HG03280 (cell line): ENCODE measurements at regions not wholly inside any gene's neighbourhood (a gene's known extent, or its start where the extent isn't known, plus 50 kb on each side); places are given as distances from the start of the nearest gene placed in this dataset.
"Not testable (repeated sequence)": the region's sequence is repeated elsewhere in the genome, so short reads cannot be mapped to it uniquely, and the experiment has no call there.

Source experiments
- ATAC-seq: cut with Tn5 transposase; IDR thresholded peaks from one replicate; pipeline ENCODE4 v1.9.1; 2021; ENCODE audit warnings: mild to moderate bottlenecking, moderate library complexity; ENCODE audit not compliant: unreplicated experiment

- no peak for ATAC-seq
Measured at GRCh38 chr21:28104346-28104745, 888.3 kb downstream of the LTN1 start.

GRCh38 chr21:28100366-28100765, 892.3 kb downstream of the LTN1 start:
- ATAC-seq = no peak

GRCh38 chr21:28099001-28099705, 893.5 kb downstream of the LTN1 start:
- no peak for ATAC-seq

- no peak for ATAC-seq
Measured at GRCh38 chr21:28091466-28091865, 901.2 kb downstream of the LTN1 start.

- ATAC-seq = no peak
Measured at GRCh38 chr21:28090546-28090945, 902.1 kb downstream of the LTN1 start.

DNA sequence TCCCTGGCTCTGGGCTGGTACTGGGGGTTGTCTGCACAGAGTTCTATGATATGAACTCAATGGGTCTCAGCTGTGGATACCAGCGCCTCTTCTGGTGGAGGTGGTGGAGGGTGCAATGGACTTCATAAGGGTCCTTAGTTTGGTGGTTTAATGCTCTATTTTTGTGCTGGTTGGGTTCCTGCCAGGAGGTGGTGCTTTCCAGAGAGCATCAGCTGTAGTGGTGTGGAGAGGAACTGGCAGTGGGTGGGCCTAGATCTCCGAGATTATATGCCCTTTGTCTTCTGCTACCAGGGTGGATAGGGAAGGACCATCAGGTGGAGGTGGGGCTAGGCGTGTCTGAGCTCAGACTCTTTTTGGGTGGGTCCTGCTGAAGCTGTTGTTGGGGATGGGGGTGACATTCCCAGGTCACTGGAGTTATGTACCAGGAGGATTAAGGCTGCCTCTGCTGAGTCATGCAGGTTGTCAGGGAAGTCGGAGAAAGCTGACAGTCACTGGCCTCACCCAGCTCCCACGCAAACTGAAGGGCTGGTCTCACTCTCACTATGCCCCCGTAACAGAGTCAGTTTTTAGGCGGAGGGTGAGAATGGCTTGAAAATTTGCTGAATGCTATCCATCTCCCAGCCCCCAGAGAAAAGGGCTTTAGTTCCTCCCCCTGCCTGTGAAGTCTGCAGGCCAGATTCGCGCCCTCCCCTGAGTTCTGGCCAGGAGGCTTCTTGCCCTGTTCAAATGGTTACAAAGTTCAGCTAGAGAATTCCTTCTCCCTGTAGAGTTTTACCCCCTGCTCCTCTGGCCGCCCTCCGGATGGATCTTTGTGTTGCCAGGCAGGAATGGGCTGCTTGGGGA, 902.9 kb downstream of the LTN1 start:
- ATAC-seq = no peak

DNA sequence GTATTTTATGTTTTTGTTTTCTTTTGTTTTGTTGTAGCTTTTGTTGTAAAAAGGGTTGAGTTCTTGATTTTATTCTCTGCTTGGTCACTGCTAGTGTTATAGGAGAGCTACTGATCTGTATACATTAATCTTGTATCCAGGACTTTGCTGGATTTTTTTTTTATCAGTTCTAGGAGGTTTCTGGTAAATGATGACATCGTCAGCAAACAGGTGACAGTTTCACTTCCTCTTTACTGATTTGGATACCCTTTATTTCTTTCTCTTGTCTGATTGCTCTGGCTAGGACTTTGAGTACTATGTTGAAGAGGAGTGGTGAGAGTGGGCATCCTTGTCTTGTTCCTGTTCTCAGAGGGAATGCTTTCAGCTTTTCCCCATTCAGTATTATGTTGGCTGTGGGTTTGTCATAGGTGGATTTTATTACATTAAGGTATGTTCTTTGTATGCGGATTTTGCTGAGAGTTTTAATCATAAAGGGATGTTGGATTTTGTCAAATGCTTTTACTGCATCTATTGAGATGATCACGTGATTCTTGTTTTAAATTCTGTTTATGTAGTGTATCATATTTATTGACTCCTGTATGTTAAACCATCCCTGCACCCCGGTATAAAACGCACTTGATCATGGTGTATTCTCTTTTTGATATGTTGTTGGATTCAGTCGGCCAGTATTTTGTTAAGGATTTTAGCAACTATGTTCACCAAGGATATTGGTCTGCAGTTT, 905.7 kb downstream of the LTN1 start:
- ATAC-seq = no peak

GRCh38 chr21:28084951-28085350, 907.7 kb downstream of the LTN1 start:
- ATAC-seq = no peak

GRCh38 chr21:28083350-28083749, 909.3 kb downstream of the LTN1 start:
- ATAC-seq = no peak

DNA sequence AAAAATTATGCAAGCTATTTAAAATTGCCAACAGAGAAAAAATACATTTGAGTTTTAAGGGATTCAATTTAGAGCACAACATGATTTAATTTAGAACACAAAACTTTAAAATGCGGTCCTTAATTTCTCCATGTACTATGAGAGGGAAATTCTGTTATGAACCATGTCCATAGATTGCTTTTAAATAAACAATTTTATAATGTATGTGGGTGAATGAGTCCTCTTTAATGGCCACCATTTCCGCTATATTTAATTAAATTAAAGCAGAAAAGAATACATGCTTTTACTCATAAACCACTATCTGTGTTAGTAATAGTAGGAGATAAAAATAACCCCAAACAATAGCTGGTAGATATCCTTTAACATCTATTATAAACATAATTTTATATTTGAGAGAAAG, 914.6 kb downstream of the LTN1 start:
- ATAC-seq = no peak

DNA sequence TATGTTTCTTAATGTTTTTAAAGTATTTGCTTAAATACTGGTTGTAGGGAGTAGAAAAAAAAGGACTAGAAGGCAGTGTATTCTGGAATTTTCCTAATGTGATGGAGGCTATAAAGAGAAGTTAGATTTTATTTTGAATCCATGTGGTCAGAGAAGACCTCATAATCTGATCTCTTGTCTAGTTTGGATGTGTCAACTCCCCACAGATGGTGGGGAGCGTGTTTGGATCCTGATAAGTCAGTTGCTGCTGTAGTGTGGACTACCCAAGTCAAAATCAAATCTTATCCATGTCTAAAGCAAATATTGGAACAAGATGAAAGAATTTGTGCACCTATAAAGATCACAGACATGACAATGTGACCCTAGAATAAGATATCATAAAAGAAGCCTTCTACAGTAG, 918.0 kb downstream of the LTN1 start:
- ATAC-seq = no peak

GRCh38 chr21:28072601-28073000, 920.1 kb downstream of the LTN1 start:
- ATAC-seq = no peak

DNA sequence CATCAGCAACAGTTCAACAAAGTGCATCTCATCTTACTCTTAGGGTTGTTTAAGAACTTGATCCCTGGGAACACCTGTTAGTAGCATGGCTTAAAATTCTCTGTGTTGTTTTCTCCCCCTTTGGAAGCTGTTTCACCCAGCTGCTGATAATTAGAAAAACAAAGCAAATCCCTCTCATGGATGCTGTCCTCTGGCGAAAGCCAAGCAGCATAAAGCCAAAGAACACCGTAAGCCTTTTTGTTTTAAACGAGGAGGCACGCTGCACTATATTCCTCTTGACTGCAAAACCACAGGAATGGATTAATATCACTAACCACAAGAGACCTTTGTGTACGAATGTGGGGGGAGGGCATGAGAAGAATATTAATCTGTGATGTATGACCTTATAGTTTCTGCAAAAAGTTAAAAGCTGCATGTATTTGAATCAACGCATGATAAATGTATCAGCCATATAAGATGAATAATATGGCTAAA, 923.2 kb downstream of the LTN1 start:
- no peak for ATAC-seq

DNA sequence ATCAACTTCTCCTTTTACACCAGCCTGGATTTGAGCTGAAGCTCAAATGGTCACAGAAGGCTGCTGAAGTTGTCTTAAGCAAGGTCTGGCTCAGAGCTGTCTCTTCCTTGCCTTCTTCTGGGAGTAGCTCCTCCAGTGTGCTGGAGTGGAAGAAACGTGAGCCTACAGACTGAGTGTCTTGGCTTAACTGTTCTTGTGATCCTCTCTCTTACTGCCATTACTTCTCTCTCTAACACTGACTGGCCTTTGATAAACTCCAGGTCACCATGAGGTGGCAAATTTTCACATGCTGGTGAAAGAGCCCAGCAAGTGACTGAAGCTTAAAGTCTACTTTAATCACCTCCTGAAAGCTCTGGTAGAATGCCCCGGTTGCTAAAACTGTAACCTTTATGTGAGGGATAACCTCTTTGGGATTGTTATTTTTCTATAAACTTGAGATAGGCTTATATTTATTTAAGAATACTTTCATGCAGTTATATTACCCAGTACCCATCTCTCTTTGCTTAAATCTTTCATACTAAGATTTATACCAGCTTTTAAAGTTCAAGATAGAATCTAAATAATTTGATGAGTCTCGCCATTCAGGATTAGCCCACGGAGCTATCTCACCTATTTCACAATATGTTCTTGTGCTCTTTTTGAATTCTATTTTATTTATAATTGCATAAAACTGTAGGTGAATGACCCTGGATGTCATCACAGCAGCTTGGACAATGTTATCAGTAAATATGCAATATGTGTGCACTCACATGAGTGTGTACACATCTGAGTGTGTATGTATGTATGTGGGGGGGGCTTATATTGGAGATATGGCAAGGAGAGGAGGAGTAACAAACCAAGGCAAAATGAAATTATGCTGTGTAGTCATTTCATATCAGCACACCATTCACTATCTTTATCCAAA, 924.0 kb downstream of the LTN1 start:
- no peak for ATAC-seq

DNA sequence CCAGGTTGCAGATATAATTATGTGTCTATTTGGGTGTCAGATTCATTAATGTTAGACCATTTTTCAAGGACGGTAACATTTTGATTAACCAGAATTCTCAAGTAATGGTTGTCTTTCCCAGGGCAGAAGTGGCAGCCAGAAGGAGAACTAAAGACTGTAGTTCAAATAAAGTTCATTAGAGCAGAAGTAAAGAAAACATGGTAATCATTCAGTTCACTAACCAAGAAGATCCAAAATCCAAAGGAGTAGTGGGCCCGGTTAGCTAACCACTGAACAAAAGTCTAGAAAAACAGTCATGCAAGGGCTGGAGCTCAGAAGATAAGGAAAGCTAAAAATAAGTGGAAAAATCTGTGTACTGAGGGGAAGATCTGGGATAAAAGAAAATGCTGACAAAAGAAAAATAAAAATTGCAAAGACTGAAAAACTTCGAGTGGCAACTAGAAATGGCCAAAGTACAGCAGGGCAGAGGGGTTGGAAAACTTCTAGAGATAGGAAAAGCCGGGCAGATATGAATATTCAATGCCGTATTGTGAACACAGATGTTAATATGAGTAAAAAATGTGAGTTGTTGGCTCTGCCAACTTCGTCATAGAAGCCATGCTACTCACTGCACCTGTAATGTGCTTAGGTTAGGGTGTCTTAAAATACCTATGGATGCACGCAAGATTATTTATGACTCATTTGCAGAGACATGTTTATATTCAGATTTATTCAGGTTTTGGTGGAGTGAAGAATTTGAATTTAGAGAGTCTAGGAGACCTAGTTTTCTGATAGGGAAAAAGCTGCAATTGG, 925.9 kb downstream of the LTN1 start:
- ATAC-seq = no peak

- no peak for ATAC-seq
Measured at GRCh38 chr21:28066076-28066475, 926.6 kb downstream of the LTN1 start.

DNA sequence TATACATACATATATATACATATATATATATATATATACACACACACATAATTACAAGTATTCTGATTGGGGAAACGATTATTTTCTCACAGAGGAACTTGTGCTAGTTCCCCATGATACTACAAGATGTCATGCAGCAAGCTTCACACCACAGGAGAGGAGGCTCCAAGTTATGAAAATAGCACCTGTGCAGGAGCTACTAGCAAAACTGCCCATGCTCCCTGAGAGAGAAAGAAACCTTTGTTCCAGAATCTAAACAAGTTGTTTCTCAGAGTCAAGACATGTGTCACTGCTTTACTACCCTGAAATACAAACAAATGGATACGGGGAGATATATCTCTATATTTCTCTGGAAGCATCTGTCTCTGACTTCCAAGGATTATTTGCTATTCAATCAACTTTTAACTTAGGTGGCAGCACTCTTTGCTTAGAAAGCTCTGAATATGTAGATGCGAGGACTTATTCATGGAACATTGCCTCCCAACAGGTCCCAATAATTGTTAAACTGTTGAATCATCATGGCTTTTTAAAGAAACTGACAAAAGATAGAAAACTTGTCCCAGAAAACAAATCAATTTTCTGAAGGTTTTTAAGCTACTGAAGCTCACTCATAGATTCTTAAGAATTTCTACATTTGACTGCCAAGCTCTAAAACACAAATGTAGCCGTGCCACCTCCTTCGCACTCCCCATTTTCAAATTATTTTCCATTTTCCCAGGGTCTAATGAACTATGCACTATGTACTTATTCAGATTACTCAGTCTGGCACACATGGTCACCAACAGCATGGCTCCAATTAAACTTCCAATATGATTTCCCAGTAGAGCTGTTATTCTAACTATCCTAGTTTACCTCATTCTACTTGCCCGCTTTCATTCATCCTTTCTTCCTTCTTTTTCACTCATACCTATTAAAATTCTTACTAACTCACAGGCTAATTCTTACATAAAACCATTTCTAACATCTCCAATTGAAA, 929.1 kb downstream of the LTN1 start:
- no peak for ATAC-seq

- not testable (repeated sequence) for ATAC-seq
Measured at GRCh38 chr21:28052956-28053355, 939.7 kb downstream of the LTN1 start.

DNA sequence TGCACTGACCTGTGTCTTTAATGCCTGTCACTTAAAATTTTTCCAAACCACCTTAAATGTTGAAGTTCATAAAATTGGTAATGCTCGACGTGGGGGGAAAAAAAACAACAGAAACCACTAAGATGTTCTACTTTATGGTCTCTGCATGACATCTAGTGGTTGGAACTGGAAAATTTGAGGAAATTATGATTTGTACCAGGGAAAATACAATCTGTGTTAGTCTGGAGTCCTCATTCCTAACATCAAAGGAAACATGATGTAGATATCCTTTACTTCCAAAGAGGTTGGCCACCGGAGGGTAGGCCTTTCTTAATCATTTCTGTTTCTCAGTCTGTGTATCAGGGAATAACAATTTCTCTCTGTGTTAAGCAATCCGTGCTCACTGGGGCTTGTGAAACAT, 941.0 kb downstream of the LTN1 start:
- ATAC-seq = not testable (repeated sequence)
